ENCODE measurements at regions not wholly inside any gene's neighbourhood (a gene's known extent, or its start where the extent isn't known, plus 50 kb on each side); places are given as distances from the start of the nearest gene placed in this dataset.
"Not testable (repeated sequence)": the region's sequence is repeated elsewhere in the genome, so short reads cannot be mapped to it uniquely, and the experiment has no call there.

GRCh38 chr14:99995700-99996356 is 69.4 kb upstream of the EVL start:
- H3K4me3 Mint-ChIP-seq: no peak overlapping the region
- peaks cover 5% of the 10 kb centered on the region; the same call in 1 of the 2 replicates for H3K4me1 Mint-ChIP-seq (ENCODE audit: low read depth)
- DNase-seq: peak; percentile 58
- no peaks in the 10 kb centered on the region for H3K9me3 Mint-ChIP-seq
- no peaks in the 10 kb centered on the region for H3K36me3 Mint-ChIP-seq (ENCODE audit: low read depth)
- no peak overlapping the region for H3K27ac Mint-ChIP-seq
- H3K27me3 Mint-ChIP-seq (ENCODE audit: insufficient read depth): peaks cover 18% of the 10 kb centered on the region
- peak; percentile 86 for TF ChIP-seq CTCF (IDR thresholded peaks at IDR 0.05)

- Mint-ChIP-seq H3K4me1 (ENCODE audit: low read depth) (peaks cover 5% of the 10 kb centered on the region; the same call in 1 of the 2 replicates), H3K4me3 (no peak overlapping the region), H3K36me3 (ENCODE audit: low read depth) (no peaks in the 10 kb centered on the region), H3K27ac (no peak overlapping the region), H3K9me3 (peaks cover 3% of the 10 kb centered on the region), H3K27me3 (ENCODE audit: insufficient read depth) (peaks cover 20% of the 10 kb centered on the region)
- TF ChIP-seq CTCF (IDR thresholded peaks at IDR 0.05): no peak
- no peak for DNase-seq
Observed at GRCh38 chr14:99996951-99997571, 68.2 kb upstream of the EVL start.

GRCh38 chr14:100000398-100000797 is 64.8 kb upstream of the EVL start:
- H3K27ac Mint-ChIP-seq; H3K36me3 Mint-ChIP-seq (ENCODE audit: low read depth); H3K4me3 Mint-ChIP-seq; H3K4me1 Mint-ChIP-seq (ENCODE audit: low read depth); DNase-seq: not testable (repeated sequence)
- Mint-ChIP-seq H3K9me3 (peaks cover 25% of the 10 kb centered on the region), H3K27me3 (ENCODE audit: insufficient read depth) (peaks cover 13% of the 10 kb centered on the region)

GRCh38 chr14:100004392-100004791 is 60.8 kb upstream of the EVL start:
- no peak for DNase-seq
- Mint-ChIP-seq H3K36me3 (ENCODE audit: low read depth) (peaks cover 12% of the 10 kb centered on the region), H3K9me3 (peaks cover 32% of the 10 kb centered on the region), H3K4me3 (no peak overlapping the region), H3K4me1 (ENCODE audit: low read depth) (no peaks in the 10 kb centered on the region), H3K27me3 (ENCODE audit: insufficient read depth) (peaks cover 17% of the 10 kb centered on the region), H3K27ac (no peak overlapping the region)
- TF ChIP-seq CTCF (IDR thresholded peaks at IDR 0.05): no peak

- Mint-ChIP-seq H3K27ac (no peak overlapping the region), H3K4me3 (no peak overlapping the region), H3K27me3 (ENCODE audit: insufficient read depth) (peaks cover 12% of the 10 kb centered on the region)
Observed at GRCh38 chr14:100007254-100007653, 58.0 kb upstream of the EVL start.

GRCh38 chr14:100009802-100010201 is 55.4 kb upstream of the EVL start:
- DNase-seq; H3K36me3 Mint-ChIP-seq (ENCODE audit: low read depth); H3K27ac Mint-ChIP-seq; H3K4me3 Mint-ChIP-seq; H3K4me1 Mint-ChIP-seq (ENCODE audit: low read depth): not testable (repeated sequence)
- H3K9me3 Mint-ChIP-seq: peaks cover 11% of the 10 kb centered on the region
- peaks cover 15% of the 10 kb centered on the region for H3K27me3 Mint-ChIP-seq (ENCODE audit: insufficient read depth)

More at GRCh38 chr14:100007254-100007653, 58.0 kb upstream of the EVL start:
- DNase-seq: no peak
- Mint-ChIP-seq H3K9me3 (peaks cover 27% of the 10 kb centered on the region), H3K4me1 (ENCODE audit: low read depth) (no peaks in the 10 kb centered on the region), H3K36me3 (ENCODE audit: low read depth) (peaks cover 12% of the 10 kb centered on the region)
- no peak for TF ChIP-seq CTCF (IDR thresholded peaks at IDR 0.05)

All from HFFc6 (cell line).